ENCODE measurements at regions not wholly inside any gene's neighbourhood (a gene's known extent, or its start where the extent isn't known, plus 50 kb on each side); places are given as distances from the start of the nearest gene placed in this dataset.

DNA sequence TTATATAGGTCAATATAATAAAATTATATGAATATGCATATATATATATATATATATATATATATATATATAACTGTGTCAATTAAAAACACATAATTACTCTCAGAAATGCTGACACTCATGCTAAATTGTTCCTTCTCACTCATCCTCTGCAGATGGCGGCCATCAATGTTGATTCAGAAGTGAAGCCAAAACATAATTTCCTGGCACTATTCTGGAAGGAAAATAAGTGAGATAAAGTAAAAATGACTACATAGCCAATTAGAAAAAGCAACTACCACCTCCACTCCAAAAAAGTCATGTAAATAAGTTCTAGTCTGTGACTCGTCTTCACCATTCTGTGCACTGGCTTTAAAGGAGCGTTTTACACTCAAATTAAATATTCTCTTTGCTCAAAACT, 423.3 kb downstream of the EFNB2 start:
- TF ChIP-seq, protein P1, sequence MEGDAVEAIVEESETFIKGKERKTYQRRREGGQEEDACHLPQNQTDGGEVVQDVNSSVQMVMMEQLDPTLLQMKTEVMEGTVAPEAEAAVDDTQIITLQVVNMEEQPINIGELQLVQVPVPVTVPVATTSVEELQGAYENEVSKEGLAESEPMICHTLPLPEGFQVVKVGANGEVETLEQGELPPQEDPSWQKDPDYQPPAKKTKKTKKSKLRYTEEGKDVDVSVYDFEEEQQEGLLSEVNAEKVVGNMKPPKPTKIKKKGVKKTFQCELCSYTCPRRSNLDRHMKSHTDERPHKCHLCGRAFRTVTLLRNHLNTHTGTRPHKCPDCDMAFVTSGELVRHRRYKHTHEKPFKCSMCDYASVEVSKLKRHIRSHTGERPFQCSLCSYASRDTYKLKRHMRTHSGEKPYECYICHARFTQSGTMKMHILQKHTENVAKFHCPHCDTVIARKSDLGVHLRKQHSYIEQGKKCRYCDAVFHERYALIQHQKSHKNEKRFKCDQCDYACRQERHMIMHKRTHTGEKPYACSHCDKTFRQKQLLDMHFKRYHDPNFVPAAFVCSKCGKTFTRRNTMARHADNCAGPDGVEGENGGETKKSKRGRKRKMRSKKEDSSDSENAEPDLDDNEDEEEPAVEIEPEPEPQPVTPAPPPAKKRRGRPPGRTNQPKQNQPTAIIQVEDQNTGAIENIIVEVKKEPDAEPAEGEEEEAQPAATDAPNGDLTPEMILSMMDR (IDR thresholded peaks at IDR 0.05; ENCODE audit: low read depth, low read length), result no peak
- no peak for TF ChIP-seq EZH2phosphoT487 (IDR thresholded peaks at IDR 0.05; ENCODE audit: low read depth)

Measured in OCI-LY3 (cell line).